Liver (tissue), 8 donors: ENCODE measurements at regions not wholly inside any gene's neighbourhood (a gene's known extent, or its start where the extent isn't known, plus 50 kb on each side); places are given as distances from the start of the nearest gene placed in this dataset.

ENCODE experiments used
- DNase-seq: peaks from one replicate; pipeline ENCODE4 v3.0.0-alpha.2; 2017; ENCODE audit warnings: low spot score
- H3K27ac ChIP-seq, 2 donors: one replicate each; pipeline ENCODE4 v1.7.0; 2013; ENCODE audit warnings: inconsistent platforms in 2 of 2, low read length in 2 of 2, control low read depth in 1 of 2, low read depth in 1 of 2, mild to moderate bottlenecking in 1 of 2
- H3K27me3 ChIP-seq, 4 donors: one replicate each; pipeline versions ENCODE4 v1.6.1 to v1.7.0; 2013; ENCODE audit warnings: low read length in 3 of 4, inconsistent platforms in 1 of 4, mild to moderate bottlenecking in 1 of 4, moderate library complexity in 1 of 4; ENCODE audit not compliant: control insufficient read depth in 4 of 4, insufficient read depth in 4 of 4
- H3K36me3 ChIP-seq, 4 donors: one replicate each; pipeline versions ENCODE4 v1.6.1 to v1.7.0; 2013; ENCODE audit warnings: low read length in 3 of 4, mild to moderate bottlenecking in 3 of 4, low read depth in 1 of 4, moderate library complexity in 1 of 4; ENCODE audit not compliant: control insufficient read depth in 4 of 4, insufficient read depth in 3 of 4
- H3K4me1 ChIP-seq, 4 donors: one replicate each; pipeline versions ENCODE4 v1.6.1 to v1.7.0; 2013; ENCODE audit warnings: low read length in 3 of 4, mild to moderate bottlenecking in 3 of 4, moderate library complexity in 1 of 4; ENCODE audit not compliant: control insufficient read depth in 4 of 4, insufficient read depth in 4 of 4
- H3K4me3 ChIP-seq, 3 donors: one replicate each; pipeline versions ENCODE4 v1.6.1 to v1.7.0; 2013; ENCODE audit warnings: low read length in 3 of 3, control low read depth in 1 of 3, low read depth in 1 of 3, mild to moderate bottlenecking in 1 of 3
- H3K9ac ChIP-seq, 2 donors: one replicate each; pipeline ENCODE4 v1.7.0; 2013; ENCODE audit warnings: low read length in 2 of 2, mild to moderate bottlenecking in 2 of 2, moderate library complexity in 2 of 2, control low read depth in 1 of 2, low read depth in 1 of 2
- H3K9me3 ChIP-seq, 4 donors: one replicate each; pipeline versions ENCODE4 v1.6.1 to v1.7.0; 2013; ENCODE audit warnings: low read length in 3 of 4; ENCODE audit not compliant: control insufficient read depth in 4 of 4
- EGR1 ChIP-seq, 2 donors: IDR thresholded peaks; 2 replicates each; pipeline ENCODE4 v1.6.1; 2016 to 2018; ENCODE audit warnings: antibody characterized with exemption in 2 of 2, low read depth in 2 of 2
- FOXA1 ChIP-seq: IDR thresholded peaks from 2 replicates; pipeline ENCODE4 v1.6.1; 2016; ENCODE audit warnings: antibody characterized with exemption
- FOXA2 ChIP-seq: IDR thresholded peaks from 2 replicates; pipeline ENCODE4 v1.6.1; 2016; ENCODE audit warnings: antibody characterized with exemption
- GABPA ChIP-seq, 2 donors: IDR thresholded peaks in 1 of 2; conservative IDR thresholded peaks in 1 of 2; 2 replicates each; pipeline ENCODE4 v1.6.1; 2016; ENCODE audit warnings: antibody characterized with exemption in 2 of 2, mild to moderate bottlenecking in 1 of 2, moderate library complexity in 1 of 2
- HNF4A ChIP-seq, 2 donors: conservative IDR thresholded peaks; 2 replicates each; pipeline ENCODE4 v1.6.1; 2016; ENCODE audit warnings: antibody characterized with exemption in 2 of 2, mild to moderate bottlenecking in 2 of 2
- HNF4G ChIP-seq: IDR thresholded peaks from 2 replicates; pipeline ENCODE4 v1.6.1; 2016; ENCODE audit warnings: antibody characterized with exemption
- JUND ChIP-seq, 2 donors: IDR thresholded peaks; 2 replicates each; pipeline ENCODE4 v1.6.1; 2016; ENCODE audit warnings: antibody characterized with exemption in 2 of 2
- NR2F2 ChIP-seq: IDR thresholded peaks from 2 replicates; pipeline ENCODE4 v1.6.1; 2016; ENCODE audit warnings: antibody characterized with exemption
- RAD21 ChIP-seq, 2 donors: IDR thresholded peaks; 2 replicates each; pipeline ENCODE4 v1.6.1; 2016; ENCODE audit warnings: antibody characterized with exemption in 2 of 2, mild to moderate bottlenecking in 2 of 2
- RXRA ChIP-seq, 2 donors: IDR thresholded peaks; 2 replicates each; pipeline ENCODE4 v1.6.1; 2017 to 2018; ENCODE audit warnings: antibody characterized with exemption in 2 of 2, mild to moderate bottlenecking in 1 of 2
- SP1 ChIP-seq: IDR thresholded peaks from 2 replicates; pipeline ENCODE4 v1.6.1; 2018; ENCODE audit warnings: antibody characterized with exemption, mild to moderate bottlenecking
- TAF1 ChIP-seq: conservative IDR thresholded peaks from 2 replicates; pipeline ENCODE4 v1.6.1; 2016; ENCODE audit warnings: antibody characterized with exemption, mild to moderate bottlenecking
- WGBS: extraction: QIAGEN DNeasy Blood & Tissue Kit; methylation state at CpG from one replicate; pipeline ENCODE4 v1.1.7; 2013; 5-methylcytosine and 5-hydroxymethylcytosine counted together
- TF ChIP-seq, protein P1 (sequence below): IDR thresholded peaks from 2 replicates; pipeline ENCODE4 v1.6.1; 2016; ENCODE audit warnings: antibody characterized with exemption
- TF ChIP-seq, protein P2 (sequence below): IDR thresholded peaks from 2 replicates; pipeline ENCODE4 v1.6.1; 2016; ENCODE audit warnings: antibody characterized with exemption
- TF ChIP-seq, protein P3 (sequence below): IDR thresholded peaks from 2 replicates; pipeline ENCODE4 v1.6.1; 2016; ENCODE audit warnings: antibody characterized with exemption, mild to moderate bottlenecking
- TF ChIP-seq, protein P4 (sequence below): IDR thresholded peaks from 2 replicates; pipeline ENCODE4 v1.6.1; 2016; ENCODE audit warnings: antibody characterized with exemption
- TF ChIP-seq, protein P5 (sequence below): fragments of 150-350 bp; IDR thresholded peaks from 2 replicates; pipeline ENCODE4 v1.5.1; 2017; ENCODE audit warnings: improper control_type of control experiment, low read depth, low read length; ENCODE audit not compliant: missing input control
- donor health status: healthy.
- donor health status: healthy.
- donor health status: healthy.
- donor health status: healthy.
- donor health status: healthy.

DNA sequence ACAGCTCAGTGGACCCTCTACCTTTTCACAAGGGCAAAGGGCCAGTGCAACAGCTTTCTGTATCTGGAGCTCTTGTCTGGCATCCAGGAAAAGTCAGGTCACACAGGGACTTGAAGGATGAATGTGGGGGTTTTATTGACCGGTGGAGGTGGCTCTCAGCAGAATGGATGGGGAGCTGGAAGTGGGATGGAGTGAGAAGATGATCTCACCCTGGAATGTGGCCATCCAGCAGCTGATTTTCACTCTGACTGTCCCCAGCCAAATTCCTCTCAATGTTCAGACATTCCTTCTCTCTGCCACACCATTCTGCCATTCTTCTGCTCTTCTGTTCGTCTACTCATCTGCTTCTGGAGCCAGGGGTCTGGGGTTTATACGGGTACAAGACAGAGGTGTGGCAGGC, 1119.9 kb downstream of the TAF11L14 start:
- peaks cover 0 to 3% (median 0%) of the 10 kb centered on the region in 4 donors for H3K27me3 ChIP-seq
- no peak overlapping the region for H3K4me3 ChIP-seq
- no peaks in the 10 kb centered on the region for H3K4me1 ChIP-seq
- 79% methylated on average over 3 of the region's 3 CpGs for WGBS
- no peak for DNase-seq
- H3K36me3 ChIP-seq = no peaks in the 10 kb centered on the region
- no peak overlapping the region for H3K9ac ChIP-seq
- H3K9me3 ChIP-seq = no peaks in the 10 kb centered on the region
- no peak overlapping the region for H3K27ac ChIP-seq
- TF ChIP-seq, protein P1, sequence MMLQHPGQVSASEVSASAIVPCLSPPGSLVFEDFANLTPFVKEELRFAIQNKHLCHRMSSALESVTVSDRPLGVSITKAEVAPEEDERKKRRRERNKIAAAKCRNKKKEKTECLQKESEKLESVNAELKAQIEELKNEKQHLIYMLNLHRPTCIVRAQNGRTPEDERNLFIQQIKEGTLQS = no peak
- no peak for TF ChIP-seq RXRA (IDR thresholded peaks at IDR 0.05)
- no peak for TF ChIP-seq GABPA (IDR thresholded peaks at IDR 0.05 in 1 of 2, conservative IDR thresholded peaks at IDR 0.05 in 1 of 2)
- no peak for TF ChIP-seq HNF4G
- no peak for TF ChIP-seq EGR1 (IDR thresholded peaks at IDR 0.05; ENCODE audit: low read depth in 2 of 2)
- TF ChIP-seq, protein P2, sequence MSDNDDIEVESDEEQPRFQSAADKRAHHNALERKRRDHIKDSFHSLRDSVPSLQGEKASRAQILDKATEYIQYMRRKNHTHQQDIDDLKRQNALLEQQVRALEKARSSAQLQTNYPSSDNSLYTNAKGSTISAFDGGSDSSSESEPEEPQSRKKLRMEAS = no peak
- no peak for TF ChIP-seq FOXA2
- TF ChIP-seq HNF4A (conservative IDR thresholded peaks at IDR 0.05) = no peak
- TF ChIP-seq RAD21 (IDR thresholded peaks at IDR 0.05) = no peak
- no peak for TF ChIP-seq TAF1
- no peak for TF ChIP-seq FOXA1

DNA sequence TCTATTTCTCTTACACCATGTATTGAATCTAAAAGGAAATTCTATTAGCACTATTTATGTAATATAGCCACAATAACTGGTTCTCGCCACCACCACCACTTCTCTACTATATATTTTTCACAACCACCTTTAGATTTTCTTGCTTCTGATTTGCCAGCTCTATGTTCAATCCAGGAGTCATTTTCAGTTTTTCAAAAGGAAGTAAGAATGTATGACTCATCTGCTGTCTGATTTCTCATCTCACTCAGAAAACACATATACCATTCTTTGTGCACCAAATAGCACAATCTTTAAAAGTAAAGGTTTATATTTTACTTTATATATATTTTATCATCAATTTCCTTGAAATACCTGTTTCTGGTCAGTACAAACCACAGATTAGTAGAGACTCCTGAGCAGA, 1127.5 kb downstream of the TAF11L14 start:
- Histone ChIP-seq H3K27me3 (no peaks in the 10 kb centered on the region), H3K9me3 (no peaks in the 10 kb centered on the region), H3K4me3 (no peak overlapping the region), H3K36me3 (no peaks in the 10 kb centered on the region), H3K9ac (no peak overlapping the region), H3K27ac (no peak overlapping the region), H3K4me1 (no peaks in the 10 kb centered on the region)
- TF ChIP-seq, protein P1 = no peak
- TF ChIP-seq, protein P3, sequence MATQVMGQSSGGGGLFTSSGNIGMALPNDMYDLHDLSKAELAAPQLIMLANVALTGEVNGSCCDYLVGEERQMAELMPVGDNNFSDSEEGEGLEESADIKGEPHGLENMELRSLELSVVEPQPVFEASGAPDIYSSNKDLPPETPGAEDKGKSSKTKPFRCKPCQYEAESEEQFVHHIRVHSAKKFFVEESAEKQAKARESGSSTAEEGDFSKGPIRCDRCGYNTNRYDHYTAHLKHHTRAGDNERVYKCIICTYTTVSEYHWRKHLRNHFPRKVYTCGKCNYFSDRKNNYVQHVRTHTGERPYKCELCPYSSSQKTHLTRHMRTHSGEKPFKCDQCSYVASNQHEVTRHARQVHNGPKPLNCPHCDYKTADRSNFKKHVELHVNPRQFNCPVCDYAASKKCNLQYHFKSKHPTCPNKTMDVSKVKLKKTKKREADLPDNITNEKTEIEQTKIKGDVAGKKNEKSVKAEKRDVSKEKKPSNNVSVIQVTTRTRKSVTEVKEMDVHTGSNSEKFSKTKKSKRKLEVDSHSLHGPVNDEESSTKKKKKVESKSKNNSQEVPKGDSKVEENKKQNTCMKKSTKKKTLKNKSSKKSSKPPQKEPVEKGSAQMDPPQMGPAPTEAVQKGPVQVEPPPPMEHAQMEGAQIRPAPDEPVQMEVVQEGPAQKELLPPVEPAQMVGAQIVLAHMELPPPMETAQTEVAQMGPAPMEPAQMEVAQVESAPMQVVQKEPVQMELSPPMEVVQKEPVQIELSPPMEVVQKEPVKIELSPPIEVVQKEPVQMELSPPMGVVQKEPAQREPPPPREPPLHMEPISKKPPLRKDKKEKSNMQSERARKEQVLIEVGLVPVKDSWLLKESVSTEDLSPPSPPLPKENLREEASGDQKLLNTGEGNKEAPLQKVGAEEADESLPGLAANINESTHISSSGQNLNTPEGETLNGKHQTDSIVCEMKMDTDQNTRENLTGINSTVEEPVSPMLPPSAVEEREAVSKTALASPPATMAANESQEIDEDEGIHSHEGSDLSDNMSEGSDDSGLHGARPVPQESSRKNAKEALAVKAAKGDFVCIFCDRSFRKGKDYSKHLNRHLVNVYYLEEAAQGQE = no peak
- TF ChIP-seq RAD21 (IDR thresholded peaks at IDR 0.05) (no peak), SP1 (no peak)
- DNase-seq = no peak
- 89% methylated on average over 1 of the region's 1 CpG for WGBS

DNA sequence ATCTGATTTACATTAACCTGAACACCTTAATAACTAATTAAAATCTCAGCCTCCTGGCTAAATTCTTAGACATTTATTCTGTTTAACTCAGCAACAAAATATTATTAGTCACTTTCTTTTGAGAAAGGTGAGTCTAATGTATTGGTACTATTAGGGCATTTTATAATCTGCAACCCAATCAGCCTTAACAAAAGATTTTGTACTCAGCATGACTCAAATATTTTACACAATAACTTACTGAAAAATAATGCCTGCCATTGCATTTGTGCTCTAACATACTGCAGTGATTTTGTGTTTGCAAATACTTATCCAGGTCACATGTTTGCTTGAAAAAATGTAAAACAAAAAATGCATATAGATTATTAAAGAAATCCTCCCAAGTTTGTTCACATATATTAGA, 1129.9 kb downstream of the TAF11L14 start:
- H3K27ac ChIP-seq = no peak overlapping the region
- TF ChIP-seq JUND (IDR thresholded peaks at IDR 0.05) = no peak
- TF ChIP-seq, protein P4, sequence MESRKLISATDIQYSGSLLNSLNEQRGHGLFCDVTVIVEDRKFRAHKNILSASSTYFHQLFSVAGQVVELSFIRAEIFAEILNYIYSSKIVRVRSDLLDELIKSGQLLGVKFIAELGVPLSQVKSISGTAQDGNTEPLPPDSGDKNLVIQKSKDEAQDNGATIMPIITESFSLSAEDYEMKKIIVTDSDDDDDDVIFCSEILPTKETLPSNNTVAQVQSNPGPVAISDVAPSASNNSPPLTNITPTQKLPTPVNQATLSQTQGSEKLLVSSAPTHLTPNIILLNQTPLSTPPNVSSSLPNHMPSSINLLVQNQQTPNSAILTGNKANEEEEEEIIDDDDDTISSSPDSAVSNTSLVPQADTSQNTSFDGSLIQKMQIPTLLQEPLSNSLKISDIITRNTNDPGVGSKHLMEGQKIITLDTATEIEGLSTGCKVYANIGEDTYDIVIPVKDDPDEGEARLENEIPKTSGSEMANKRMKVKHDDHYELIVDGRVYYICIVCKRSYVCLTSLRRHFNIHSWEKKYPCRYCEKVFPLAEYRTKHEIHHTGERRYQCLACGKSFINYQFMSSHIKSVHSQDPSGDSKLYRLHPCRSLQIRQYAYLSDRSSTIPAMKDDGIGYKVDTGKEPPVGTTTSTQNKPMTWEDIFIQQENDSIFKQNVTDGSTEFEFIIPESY = no peak
- no peak for TF ChIP-seq HNF4G
- TF ChIP-seq HNF4A (conservative IDR thresholded peaks at IDR 0.05) = no peak
- no peak for TF ChIP-seq TAF1
- TF ChIP-seq, protein P5, sequence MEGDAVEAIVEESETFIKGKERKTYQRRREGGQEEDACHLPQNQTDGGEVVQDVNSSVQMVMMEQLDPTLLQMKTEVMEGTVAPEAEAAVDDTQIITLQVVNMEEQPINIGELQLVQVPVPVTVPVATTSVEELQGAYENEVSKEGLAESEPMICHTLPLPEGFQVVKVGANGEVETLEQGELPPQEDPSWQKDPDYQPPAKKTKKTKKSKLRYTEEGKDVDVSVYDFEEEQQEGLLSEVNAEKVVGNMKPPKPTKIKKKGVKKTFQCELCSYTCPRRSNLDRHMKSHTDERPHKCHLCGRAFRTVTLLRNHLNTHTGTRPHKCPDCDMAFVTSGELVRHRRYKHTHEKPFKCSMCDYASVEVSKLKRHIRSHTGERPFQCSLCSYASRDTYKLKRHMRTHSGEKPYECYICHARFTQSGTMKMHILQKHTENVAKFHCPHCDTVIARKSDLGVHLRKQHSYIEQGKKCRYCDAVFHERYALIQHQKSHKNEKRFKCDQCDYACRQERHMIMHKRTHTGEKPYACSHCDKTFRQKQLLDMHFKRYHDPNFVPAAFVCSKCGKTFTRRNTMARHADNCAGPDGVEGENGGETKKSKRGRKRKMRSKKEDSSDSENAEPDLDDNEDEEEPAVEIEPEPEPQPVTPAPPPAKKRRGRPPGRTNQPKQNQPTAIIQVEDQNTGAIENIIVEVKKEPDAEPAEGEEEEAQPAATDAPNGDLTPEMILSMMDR = no peak
- no peak for TF ChIP-seq EGR1 (IDR thresholded peaks at IDR 0.05; ENCODE audit: low read depth in 2 of 2)
- no peak for TF ChIP-seq GABPA (IDR thresholded peaks at IDR 0.05 in 1 of 2, conservative IDR thresholded peaks at IDR 0.05 in 1 of 2)
- TF ChIP-seq FOXA1 = no peak
- no peak for TF ChIP-seq RXRA (IDR thresholded peaks at IDR 0.05)
- TF ChIP-seq, protein P2 = no peak
- TF ChIP-seq, protein P1 = no peak
- TF ChIP-seq FOXA2 = no peak
- TF ChIP-seq NR2F2 = no peak
- TF ChIP-seq SP1 = no peak

More for the DNA sequence above, 1129.9 kb downstream of the TAF11L14 start:
- DNase-seq = no peak
- no peaks in the 10 kb centered on the region for H3K9me3 ChIP-seq
- no peaks in the 10 kb centered on the region for H3K27me3 ChIP-seq
- no peak overlapping the region for H3K4me3 ChIP-seq
- no peak overlapping the region for H3K9ac ChIP-seq
- no peaks in the 10 kb centered on the region for H3K4me1 ChIP-seq
- no peaks in the 10 kb centered on the region for H3K36me3 ChIP-seq
